Pulmonary artery endothelial cell (primary cell): ENCODE measurements at regions not wholly inside any gene's neighbourhood (a gene's known extent, or its start where the extent isn't known, plus 50 kb on each side); places are given as distances from the start of the nearest gene placed in this dataset.
"Not testable (repeated sequence)": the region's sequence is repeated elsewhere in the genome, so short reads cannot be mapped to it uniquely, and the experiment has no call there.

Source experiments
- DNase-seq: peaks from one replicate; pipeline ENCODE4 v3.0.0-alpha.2; 2011; ENCODE audit warnings: low read depth, low spot score

DNA sequence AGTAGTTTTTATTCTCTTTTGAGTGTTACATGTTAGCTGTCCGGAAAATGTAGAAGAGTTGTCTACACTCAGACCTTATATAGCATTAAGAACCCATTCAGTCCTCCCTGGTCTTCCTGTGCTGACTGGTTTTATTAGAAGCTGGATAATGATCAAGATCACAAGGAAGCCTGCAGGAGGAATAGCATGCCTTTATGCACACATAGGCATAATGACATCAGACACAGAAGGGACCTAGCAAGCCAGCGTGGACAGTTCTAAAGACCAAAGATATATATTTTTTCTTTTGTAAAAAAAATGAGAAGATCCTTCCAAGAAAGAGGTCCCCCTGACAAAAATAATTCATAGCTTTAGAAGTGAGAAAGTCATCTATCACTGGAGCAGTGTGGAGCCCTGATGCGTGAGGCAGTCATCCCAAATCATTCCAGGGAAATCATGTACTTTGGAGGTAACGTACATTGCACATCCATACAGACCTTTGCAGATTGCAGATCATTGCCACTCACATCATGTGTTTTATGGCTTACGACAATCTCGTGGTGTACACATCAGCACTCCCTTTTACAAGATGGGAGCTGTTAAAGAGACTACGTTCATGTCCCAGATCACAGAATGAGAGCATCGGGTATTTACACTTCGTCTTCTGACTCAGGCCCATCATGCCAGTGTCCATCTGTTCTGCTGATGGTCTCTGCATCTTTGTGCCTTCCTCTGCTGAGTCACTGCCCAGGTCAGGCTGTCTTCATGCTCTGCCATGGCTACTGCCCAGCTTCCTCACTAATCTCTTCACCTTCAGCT, 334.0 kb downstream of the SOCS6 start:
- DNase-seq, result no peak

DNA sequence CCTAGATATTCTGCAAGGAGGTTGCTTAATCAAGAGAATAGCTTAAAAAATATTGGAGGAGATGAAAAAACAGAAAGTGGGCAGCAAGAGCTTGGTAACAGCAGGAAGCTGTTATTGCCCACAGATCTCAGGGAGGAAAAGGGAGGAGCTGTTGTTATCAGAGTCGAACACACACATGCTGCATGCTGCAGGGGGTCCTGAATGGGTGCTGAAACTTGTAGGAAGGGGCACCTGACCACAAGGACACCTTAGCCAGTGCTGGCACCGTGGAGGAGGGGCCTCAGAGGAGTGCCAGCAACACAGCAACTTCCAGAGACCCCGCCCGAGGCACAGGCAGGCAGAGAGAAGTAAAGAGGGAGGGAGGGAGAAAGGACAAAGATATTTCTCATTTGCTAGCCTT, 332.9 kb downstream of the SOCS6 start:
- DNase-seq, result no peak

DNA sequence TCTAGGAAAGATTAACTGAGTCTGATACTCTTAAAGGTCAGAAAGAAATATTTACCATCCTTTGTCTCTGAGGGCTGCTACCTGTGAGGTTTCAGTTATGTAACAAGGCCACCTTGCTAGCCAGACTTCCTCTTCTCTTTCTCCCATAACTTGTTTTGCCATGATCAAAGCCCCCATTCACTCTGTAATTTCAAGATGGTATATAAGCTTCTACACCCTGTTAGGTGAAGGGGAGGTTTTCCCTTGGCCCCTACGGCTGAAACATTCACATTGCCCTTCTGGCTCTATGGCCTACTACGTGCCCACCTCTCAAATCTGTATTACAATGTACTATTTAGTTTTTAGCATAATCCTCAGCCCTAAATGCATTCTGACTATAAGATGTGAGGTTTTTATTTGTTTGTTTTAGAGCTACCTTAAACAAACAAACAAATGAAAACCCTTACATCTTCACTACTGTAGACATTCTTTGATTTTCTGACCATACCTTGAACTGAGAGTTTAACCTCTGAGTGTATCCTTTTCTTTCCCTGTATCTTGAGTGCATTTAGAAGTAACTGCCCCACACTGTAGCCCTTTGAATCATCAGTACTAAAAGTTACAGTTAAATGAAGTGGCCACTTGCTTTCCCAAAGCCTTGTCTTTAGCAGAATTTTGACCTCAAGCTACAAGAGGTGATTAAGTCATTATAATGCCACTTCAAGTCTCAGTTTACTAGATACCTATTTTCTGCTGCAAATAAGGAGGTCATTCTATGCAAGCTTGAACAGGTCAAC, 332.2 kb downstream of the SOCS6 start:
- DNase-seq, result no peak

DNA sequence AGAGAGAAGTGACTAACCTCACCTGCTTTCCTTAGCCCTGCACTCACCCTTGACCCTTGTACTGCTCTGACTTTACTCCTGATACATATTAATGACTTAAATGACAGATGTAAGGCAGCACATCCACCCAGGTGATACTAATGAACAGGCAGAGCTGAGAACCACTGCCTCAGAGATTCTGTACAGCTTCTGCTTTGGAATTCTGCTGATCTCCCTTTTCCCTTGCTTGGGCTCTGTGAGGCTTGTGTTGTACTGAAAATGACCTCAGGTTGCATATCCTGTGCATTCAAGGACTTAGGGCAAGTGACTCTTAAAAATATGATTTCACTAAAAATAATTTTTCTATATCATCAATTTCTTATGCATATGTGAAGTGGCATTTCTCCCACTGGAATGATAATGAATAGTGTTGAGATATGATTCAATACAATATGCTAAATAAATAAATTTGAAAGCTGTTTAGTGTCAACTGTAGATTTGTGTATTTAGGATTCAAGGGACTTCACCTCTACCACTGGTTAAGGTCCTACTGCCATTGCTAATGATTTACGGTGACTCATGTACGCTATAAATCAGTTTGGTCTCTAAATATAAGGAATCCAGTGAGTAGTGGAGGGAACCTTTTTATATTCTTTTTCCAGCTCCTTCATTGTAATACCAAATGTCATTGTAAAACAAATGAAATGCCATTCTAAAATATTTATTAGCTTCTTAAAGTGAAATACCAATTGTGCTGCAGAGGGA, 328.3 kb downstream of the SOCS6 start:
- DNase-seq, result no peak

DNA sequence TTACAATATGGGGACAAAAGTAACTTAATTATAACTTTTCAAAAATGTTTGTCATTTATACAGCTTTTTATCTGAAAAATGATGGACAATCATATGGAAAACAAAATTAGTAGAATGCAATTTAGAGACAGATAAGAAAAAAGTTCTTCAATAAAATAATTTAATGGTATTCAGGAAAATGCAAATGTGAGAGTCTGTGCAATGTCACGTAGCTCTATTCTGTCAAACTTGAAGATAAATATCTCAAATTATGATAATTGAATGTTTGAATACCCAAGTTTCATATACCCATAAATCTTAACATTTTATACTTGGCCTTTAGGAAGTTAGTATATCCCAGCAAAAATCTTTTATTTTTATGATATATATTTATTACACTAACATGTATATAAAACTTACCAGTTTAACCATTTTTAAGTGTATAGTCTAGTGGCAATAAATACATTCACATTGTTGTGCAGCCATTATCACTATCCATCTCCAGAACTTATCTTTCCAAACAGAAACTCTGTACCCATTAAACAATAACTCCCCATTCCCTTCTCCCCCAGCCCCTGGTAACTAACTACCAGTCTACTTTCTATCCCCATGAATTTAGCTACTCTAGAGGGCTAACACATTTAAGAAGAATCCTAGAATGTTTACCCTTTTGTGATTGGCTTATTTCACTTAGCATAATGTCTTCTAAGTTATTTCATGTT, 311.5 kb downstream of the SOCS6 start:
- DNase-seq, result no peak

DNA sequence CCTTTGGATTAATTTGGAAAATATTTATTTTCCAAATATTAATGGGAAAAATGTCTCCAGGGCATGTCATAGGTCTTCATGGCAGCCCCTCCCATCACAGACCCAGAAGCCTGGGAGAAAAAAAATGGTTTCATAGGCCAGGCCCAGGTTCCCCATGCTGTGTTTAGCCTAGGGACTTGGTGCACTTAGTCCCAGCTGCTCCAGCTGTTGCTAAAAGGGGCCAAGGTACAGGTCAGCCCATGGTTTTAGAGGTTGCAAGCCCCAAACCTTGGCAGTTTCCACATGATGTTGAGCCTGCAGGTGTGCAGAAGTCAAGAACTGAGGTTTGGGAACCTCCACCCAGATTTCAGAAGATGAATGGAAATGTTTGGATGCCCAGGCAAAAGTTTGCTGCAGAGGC, 309.6 kb downstream of the SOCS6 start:
- DNase-seq, result no peak

DNA sequence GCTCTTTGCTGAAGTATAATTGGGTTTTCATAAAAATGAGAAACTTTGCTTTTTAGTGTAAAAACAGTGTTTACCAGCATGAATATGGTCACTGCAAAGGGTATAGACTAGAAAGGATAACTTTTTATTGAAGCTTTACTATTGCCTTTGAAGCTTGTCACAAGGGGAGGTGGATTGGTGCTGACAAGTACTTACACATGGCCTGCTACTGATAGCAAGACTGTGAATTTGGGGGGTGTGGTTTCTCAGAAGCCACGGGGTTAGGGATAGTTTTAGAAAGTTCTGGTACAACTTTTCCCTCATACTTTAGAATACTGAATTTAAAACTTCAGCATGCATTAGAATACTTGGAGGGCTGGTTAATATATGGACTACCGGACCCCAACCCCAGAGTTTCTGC, 294.1 kb downstream of the SOCS6 start:
- DNase-seq, result no peak

DNA sequence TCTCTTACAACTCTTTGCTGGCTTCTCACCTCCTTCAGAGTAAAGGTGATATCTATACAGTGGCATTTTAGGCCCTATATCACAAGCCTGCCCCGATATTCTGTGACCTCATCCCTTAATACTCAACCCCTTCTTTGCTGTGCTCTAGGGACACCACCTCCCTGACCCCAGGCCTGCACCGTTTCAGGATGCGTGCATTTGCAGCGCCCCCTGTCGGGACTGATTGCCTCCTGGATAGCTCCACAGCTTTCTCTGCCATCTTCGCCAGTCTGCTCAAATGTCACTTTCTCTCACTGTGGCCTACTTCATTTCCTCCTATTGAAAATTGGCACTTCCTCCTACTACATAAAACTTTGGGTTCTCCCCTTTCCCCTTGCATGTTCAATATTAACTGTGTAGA, 289.6 kb downstream of the SOCS6 start:
- DNase-seq, result no peak

DNA sequence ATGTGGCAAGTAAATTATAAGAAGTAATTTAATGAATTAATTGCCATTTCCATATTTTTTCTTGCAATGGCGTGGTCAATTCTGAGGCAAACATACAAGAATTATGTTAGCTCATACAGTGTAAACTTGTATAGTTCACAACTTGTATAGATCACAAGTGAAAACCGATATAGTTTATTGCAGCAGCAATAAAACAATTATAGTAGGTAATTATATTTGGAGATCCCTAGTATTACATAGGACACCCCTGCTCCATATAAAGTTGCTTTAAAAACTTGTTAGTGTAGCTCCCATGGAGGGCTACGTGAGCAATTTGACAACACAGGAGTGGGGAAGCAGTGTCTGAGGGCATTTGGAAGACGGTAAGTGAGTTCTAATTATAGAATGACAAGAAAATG, 288.2 kb downstream of the SOCS6 start:
- no peak for DNase-seq

DNA sequence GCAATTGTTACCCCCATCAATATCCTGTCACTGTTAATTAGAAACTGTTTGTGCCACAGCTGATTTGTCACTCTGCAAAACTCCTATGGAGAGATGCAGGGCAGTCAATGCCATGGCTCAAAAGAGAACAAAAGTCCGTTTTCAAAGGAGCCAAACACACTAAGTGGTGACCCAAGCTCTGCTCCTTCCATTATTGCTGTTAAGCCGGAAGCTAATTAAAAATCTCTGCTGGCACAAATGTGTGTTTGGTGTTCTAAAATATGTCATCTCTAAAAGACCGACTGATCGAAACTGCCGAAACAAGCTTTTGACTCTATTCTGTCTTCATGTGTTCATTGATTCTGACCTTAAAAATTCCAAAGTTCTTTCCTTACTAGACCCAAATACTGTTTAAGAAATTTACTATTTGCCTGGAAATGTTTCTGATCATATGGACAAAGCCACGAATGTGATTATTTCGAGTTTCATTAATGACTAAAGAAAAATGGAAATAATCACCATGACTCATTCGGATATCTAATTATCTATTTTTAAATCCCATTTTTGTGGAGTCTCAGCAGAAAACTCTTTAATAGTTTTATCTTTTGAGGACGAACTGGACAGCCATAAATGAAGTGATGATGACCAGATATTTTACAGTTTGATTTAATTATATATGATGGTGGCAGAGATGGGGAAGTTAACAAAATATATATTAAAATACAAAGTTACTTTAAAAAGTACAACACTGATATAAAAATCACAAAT, 287.6 kb downstream of the SOCS6 start:
- DNase-seq, result no peak

DNA sequence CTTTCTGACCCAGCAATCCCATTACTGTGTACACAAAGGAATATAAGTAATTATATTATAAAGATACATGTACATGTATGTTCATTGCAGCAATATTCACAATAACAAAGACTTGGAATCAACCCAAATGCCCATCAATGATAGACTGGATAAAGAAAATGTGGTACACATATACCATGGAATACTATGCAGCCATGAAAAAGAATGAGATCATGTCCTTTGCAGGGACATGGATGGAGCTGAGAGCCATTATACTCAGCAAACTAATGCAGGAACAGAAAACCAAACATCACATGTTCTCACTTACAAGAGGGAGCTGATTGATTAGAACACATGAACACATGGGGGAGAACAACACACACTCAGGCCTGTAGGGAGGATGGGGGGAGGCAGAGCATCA, 286.1 kb downstream of the SOCS6 start:
- DNase-seq, result not testable (repeated sequence)

DNA sequence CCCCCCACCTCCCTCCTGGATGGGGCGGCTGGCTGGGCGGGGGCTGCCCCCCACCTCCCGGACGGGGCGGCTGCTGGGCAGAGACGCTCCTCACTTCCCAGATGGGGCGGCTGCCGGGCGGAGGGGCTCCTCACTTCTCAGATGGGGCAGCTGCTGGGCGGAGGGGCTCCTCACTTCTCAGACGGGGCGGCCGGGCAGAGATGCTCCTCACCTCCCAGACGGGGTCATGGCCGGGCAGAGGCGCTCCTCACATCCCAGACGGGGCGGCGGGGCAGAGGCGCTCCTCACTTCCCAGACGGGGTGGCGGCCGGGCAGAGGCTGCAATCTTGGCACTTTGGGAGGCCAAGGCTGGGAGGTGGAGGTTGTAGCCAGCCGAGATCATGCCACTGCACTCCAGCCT, 280.8 kb downstream of the SOCS6 start:
- DNase-seq, result not testable (repeated sequence)

DNA sequence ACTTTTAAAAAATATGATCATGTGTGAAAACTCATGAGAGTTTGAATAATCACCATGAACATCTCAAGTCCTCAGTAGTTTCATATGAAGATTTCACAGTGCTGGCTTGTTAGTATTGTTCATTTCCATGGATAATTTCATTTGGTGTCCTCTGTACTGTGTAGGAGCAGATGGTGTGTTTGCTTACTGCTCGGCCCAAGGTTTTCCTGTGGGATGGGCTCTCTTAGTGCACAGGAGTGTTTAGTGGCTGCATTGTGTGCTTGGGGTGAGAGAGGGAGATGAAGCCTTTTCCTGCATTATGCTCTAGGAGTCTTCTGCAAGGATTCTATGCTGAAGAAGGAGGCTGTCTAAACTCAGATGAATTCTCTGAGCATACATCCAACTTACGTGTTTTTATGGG, 270.6 kb downstream of the SOCS6 start:
- DNase-seq, result no peak

DNA sequence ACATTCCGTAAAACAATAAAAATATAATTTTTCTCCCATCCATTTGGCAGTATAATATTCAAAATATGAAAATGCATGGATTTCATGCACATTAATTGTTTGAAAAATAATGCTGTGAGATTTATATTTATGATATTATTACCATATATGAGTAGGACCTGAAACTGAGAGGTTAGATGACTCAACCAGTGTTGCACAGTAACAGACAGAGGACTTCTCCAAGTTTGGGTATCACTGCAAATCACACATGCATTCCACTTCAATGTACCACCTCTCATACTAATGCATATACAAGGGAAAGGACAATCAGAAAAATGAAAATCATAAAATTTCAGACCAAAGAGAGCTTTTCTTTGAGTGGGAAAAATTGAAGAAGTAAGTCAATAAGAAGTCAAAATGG, 269.5 kb downstream of the SOCS6 start:
- DNase-seq, result no peak

DNA sequence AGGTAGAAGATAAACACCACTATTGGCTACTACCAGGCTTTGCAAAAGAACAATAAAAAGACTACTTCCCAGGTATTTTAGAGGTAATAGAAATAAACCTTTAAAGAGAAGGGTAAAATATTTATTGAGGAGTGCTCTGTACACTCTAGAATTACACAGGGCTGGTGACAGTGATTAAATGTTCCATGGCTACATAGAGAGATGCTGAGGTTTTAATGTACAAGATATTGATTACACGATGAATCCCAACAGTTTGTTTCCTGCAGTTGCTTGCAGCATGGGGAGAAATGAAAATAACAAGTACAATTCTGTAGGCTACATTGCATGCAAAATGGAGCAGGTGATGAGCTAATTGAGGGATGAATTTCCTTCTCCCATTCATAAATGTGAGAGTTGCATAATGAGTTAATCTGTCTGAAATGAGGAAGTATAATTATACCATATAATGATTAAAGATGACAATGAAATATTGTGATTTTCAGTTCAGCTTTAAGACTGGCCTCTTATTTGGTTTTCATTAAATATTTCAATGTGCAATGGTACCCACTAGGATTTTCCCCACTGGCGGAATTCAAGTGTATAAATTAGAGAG, 266.1 kb downstream of the SOCS6 start:
- DNase-seq, result no peak

DNA sequence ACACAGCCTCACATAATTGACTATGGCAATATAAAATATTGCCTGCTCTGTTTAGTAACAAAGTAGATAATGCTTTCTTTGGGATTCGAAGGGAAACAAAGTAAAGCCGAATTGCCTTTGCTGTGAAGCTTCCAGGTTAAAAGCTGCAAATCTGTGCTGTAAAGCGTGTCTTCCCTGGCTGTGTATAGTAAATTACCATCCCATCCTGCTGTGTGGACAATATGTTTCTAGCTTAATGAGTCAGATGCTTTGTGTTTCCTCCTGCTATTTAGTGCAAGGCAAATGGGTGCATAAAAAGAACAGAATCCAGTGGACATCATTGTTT, 265.1 kb downstream of the SOCS6 start:
- no peak for DNase-seq

DNA sequence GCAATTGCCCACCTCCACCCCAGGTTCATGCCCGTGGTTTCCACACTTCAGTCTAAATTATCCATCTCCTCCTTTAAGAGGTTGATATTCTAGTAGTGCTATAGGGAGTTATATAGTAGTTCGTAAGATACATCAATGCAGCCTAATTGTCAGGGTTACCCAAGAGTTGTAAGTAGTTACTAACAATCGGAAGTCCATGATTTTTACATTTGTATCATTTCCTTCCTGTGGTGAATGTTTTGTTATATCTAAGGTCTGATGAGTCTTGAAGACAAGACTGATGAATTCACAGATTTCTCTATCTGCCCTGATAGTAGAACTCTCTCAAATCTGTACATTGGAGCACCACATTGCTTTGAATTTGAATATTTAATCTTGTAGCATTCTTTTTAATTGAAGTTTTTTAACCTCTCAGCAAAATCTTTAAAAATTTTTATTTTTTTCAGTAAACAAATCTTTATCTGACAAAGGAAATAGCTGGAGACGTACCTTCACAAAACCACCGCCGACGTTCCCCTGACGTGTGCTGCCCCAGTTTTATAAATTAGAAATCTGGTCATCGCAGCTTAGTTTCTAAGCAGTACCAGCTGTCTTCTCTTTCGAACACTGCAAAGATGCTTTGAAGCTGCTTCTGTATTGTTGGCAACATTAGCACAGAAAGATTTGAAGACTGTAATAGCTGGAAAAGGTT, 264.5 kb downstream of the SOCS6 start:
- DNase-seq, result no peak

DNA sequence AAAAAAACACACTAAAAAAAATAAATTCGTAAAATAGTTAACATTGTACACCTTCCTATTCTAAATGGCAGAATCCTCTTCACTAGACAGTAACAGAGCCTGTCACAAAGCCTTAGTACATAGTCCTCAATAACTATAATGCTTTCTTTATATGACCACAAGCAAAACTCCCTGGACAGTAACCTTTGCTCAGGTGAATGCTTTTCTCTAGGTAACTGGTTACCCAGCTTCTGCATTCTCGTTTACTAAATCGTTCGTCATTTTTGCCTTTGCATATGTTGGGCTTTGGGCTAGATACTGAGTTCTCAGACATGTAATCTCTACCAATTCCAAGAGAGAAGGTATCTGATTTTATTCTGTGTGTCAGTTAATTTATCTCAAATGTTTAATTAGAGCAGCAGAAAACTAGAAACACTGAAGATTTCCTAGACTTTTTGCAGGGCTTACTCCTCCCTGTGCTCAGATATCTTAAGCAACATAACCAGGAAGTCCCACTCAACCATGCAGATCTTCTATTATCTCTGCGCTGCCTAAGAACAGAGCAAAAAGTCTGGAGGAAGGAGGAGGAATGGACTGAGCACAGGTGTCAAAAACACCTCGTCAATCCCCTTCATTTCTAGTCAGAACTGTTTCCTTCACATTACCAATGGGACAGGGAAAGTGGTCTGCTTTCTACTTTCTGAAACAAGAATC, 247.7 kb downstream of the SOCS6 start:
- no peak for DNase-seq

DNA sequence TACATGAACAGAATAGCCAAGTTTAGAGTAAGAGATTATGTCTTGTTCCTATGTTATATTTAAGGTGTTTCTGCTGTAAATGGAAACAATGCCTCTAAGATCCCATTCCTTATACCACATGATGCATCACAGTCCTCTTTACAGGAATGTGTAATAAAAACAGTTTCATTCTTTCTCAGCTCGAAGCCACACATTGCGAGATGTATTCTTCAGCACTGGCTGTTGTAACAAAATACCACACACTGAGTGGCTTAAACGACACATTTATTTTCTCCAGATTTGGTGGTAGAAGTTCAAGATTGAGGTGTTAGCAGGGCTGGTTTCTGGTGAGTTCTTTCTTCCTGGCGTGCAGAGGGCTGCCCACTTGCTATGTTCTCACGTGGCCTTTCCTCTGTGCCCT, 246.2 kb downstream of the SOCS6 start:
- DNase-seq, result no peak

DNA sequence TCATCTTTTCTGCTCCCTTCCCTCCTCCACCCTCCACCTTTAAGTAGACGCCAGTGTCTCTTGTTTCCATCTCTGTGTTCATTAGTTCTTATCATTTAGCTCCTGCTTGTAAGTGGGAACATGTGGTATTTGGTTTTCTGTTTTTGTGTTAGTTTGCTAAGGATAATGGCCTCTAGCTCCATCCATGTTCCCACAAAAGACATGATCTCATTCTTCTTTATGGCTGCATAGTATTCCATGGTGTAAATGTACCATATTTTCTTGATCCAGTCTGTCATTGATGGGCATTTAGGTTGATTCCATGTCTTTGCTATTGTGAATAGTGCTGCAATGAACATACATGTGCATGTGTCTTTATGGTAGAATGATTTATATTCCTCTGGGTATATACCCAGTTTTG, 236.5 kb downstream of the SOCS6 start:
- not testable (repeated sequence) for DNase-seq
